ENCODE measurements at regions not wholly inside any gene's neighbourhood (a gene's known extent, or its start where the extent isn't known, plus 50 kb on each side); places are given as distances from the start of the nearest gene placed in this dataset.

DNA sequence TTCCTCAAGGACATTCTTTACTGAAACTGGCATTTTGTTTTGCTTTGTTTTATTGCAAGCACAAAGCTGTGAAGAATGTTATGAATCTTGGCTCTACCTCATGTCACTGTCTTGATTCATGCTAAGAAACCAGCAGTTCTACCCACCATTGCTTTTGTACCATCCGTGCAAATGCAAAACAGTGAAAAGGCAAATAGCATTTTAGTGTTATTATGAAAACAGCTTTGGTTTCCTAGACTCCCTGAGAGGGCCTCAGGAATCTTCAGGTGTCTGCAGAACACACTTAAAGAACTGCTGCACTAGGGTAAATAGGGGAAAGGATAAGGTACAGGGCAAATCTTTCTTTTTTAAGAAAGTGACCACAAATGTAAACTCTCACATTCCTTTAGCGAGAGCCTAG is 318.9 kb downstream of the AHR start:
- Mint-ChIP-seq H3K36me3 (no peaks in the 10 kb centered on the region), H3K9me3 (no peaks in the 10 kb centered on the region), H3K4me3 (no peak overlapping the region), H3K4me1 (peaks cover 3% of the 10 kb centered on the region), H3K27me3 (no peaks in the 10 kb centered on the region), H3K27ac (no peak overlapping the region)
- ATAC-seq (ENCODE audit: low read depth) (no peak), DNase-seq (ENCODE audit: low spot score in 2 of 2) (no peak)

DNA sequence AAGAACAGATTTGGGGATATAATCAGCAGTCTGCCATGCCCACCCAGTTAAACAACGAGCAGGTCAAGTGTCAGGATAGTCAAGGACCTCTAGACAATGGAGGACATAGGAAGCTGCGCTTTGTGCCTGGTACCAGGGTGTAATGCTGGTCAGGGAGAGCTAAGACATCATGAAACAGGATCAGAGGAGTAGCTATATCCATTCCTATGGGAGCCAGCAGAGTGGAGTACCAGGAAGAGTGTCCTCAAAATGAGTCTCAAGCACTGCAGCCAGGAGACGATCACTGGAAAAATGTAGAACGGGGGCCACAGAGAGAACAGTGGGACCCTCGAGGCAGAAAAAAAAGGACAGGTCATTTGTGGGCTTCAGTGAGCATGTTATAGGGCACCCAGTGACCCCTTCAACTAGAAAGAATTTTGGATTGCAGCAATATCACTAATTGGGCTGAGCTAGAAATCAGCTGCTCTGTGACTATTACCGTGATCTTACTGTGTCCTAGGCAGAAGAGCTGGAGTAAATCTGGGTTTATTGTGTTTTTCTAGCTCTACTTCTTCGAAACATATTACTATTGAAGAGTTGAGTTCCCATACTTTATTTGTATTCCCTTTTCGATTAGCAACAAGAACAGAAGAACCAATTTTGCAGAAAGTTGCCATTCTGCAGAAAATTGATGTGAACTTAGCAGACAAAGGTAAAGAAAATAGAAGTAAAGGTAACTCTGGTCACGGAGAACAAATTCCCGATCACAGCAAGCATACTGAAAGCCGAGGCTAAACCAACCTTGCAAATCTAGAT is 319.6 kb downstream of the AHR start:
- DNase-seq (ENCODE audit: low spot score in 2 of 2) = no peak
- no peak for ATAC-seq (ENCODE audit: low read depth)
- H3K9me3 Mint-ChIP-seq = no peaks in the 10 kb centered on the region
- no peak overlapping the region for H3K27ac Mint-ChIP-seq
- no peak overlapping the region for H3K4me3 Mint-ChIP-seq
- no peaks in the 10 kb centered on the region for H3K27me3 Mint-ChIP-seq
- no peaks in the 10 kb centered on the region for H3K36me3 Mint-ChIP-seq
- peaks cover 3% of the 10 kb centered on the region for H3K4me1 Mint-ChIP-seq

DNA sequence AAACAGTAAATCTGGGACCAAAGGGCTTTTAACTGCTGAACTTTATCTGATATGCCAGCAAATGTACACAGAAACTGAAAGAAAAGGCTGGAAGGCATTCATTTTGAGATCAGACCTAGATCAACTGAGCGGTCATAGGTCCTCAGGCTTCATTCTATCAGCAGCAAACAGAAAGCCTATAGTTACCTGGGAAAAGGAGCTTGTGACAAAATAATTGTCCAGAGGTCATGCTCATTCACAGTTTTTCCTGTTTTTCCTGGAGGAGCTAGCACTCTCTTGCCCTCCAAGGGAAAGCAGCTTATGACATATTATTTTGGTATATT is 320.2 kb downstream of the AHR start:
- no peaks in the 10 kb centered on the region for H3K9me3 Mint-ChIP-seq
- H3K4me3 Mint-ChIP-seq = no peak overlapping the region
- ATAC-seq (ENCODE audit: low read depth) (no peak), DNase-seq (ENCODE audit: low spot score in 2 of 2) (no peak)
- H3K27me3 Mint-ChIP-seq = no peaks in the 10 kb centered on the region
- peaks cover 3% of the 10 kb centered on the region for H3K4me1 Mint-ChIP-seq
- H3K27ac Mint-ChIP-seq = no peak overlapping the region
- no peaks in the 10 kb centered on the region for H3K36me3 Mint-ChIP-seq

DNA sequence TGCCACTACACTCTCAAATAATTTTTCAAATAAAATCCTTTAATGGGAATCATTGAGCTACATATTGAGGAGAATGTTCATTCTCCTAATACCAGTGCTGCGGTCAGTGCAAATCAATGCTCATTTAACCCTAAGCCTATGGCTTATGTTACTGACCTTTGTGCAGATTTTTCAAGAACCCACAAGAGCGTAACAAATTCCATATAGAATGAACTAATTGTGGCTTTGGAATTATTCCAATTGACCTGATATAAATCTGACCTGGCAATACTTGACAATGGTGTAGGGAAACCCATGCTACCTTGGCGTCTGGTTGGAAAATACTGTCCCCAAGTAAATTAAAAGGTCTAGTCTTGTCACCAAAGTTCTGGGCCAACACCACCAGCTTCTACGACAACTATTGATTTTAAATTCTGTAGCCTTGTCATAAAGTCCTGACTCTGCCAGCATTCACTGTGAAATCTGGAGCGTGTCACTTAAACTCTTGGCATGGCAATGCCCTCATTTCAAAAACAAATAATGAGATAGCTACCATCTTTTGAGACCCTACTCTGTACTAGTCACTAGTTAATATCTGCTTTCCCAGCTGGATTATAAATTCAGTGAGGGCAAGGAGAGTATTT is 320.9 kb downstream of the AHR start:
- no peaks in the 10 kb centered on the region for H3K27me3 Mint-ChIP-seq
- peaks cover 3% of the 10 kb centered on the region for H3K4me1 Mint-ChIP-seq
- no peak overlapping the region for H3K27ac Mint-ChIP-seq
- DNase-seq (ENCODE audit: low spot score in 2 of 2) (no peak), ATAC-seq (ENCODE audit: low read depth) (no peak)
- H3K36me3 Mint-ChIP-seq = no peaks in the 10 kb centered on the region
- no peaks in the 10 kb centered on the region for H3K9me3 Mint-ChIP-seq
- no peak overlapping the region for H3K4me3 Mint-ChIP-seq

DNA sequence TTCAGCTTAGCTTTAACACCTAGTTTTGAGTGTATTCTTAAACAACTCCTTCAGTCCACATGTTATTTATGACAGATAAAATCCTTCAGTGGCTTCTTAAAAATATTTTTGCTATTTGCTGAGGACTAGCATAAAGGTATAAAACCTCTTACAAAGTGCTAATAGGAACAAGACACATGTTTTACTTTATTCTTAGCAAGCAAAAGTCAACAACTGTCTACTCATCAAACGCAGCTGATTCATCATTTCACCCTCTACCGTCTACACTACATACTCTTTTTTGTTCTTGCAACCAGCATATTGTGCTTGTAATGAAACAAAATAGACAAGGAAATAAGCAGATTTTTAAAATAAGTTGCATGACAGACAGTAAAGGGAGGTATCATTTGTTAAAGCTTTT is 319.7 kb downstream of the SNX13 start:
- DNase-seq (ENCODE audit: low spot score in 2 of 2) (no peak), ATAC-seq (ENCODE audit: low read depth) (no peak)
- no peaks in the 10 kb centered on the region for H3K27me3 Mint-ChIP-seq
- H3K9me3 Mint-ChIP-seq = no peaks in the 10 kb centered on the region
- no peaks in the 10 kb centered on the region for H3K36me3 Mint-ChIP-seq
- no peak overlapping the region for H3K27ac Mint-ChIP-seq
- H3K4me3 Mint-ChIP-seq = no peak overlapping the region
- peaks cover 3% of the 10 kb centered on the region for H3K4me1 Mint-ChIP-seq

DNA sequence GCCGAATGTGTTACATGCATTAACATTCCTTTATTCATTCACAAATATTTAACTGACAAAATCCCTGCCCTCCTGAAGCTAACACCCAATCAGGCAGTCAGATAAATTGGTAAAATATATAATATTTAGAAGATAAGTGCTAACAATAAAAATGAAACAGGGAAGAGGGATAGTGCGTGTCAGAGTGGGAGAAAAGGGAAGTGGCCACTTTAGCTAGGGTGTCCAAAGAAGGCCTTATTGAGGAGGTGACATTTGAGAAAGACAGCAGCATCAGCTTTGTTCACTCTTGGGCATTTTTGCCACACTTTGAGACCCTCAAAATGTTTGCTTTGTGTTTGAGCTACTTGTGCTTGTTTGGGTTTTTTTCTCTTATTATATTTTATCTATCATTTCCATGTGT is 317.8 kb downstream of the SNX13 start:
- Mint-ChIP-seq H3K27ac (no peak overlapping the region), H3K4me3 (no peak overlapping the region), H3K9me3 (no peaks in the 10 kb centered on the region), H3K27me3 (no peaks in the 10 kb centered on the region), H3K36me3 (no peaks in the 10 kb centered on the region), H3K4me1 (peaks cover 3% of the 10 kb centered on the region)
- ATAC-seq (ENCODE audit: low read depth) (no peak), DNase-seq (ENCODE audit: low spot score in 2 of 2) (no peak)

DNA sequence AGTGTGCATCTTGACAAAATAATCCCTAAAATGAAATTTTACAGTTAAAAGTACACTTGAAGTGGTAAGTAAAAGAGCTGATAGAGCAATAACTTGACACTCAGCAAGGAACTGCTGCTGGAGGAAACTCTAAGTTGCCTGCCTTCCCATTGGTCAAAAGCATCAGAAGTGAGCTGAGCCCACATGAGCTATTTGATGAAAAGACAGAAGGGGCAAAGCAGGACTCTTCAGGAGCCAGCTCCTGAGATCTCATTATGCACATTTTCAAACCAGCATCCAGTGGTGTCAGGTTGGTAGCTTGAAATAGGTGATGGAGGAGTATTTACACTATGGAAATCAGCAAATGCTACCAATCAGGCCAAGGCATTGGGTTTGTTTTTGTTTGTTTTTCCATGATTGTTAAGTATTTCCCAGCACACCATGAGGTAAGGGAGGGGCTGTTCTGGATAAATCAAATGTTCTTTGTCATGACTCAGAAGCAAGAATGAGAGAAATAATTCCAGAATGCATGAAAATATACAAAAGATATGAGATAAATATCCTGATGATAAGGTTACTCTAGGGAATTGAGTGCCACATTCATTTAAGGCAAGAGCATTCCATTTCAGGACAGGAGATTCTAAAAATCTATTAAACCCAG is 316.6 kb downstream of the SNX13 start:
- ATAC-seq (ENCODE audit: low read depth) (no peak), DNase-seq (ENCODE audit: low spot score in 2 of 2) (no peak)
- H3K4me3 Mint-ChIP-seq = no peak overlapping the region
- no peaks in the 10 kb centered on the region for H3K27me3 Mint-ChIP-seq
- no peaks in the 10 kb centered on the region for H3K9me3 Mint-ChIP-seq
- H3K36me3 Mint-ChIP-seq = no peaks in the 10 kb centered on the region
- no peak overlapping the region for H3K27ac Mint-ChIP-seq
- H3K4me1 Mint-ChIP-seq = peaks cover 3% of the 10 kb centered on the region

DNA sequence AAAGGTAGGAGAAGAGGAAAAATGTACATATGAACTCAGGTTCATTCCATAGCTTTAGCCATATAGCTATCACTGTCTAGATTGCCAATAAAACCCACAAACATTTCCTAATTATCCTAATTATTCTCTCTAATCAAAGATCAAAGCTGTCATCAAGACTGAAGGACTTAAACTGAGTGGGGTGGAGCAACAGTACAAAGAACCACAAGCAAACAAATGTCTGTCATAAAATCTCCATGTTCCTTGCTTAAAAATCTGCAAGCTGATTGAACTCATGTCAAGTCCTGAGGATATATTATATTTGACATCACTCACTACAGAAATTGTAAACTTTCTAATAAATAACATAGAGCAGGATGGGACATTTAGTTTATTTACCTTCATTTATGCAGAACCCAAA is 315.9 kb downstream of the SNX13 start:
- Mint-ChIP-seq H3K9me3 (no peaks in the 10 kb centered on the region), H3K27ac (no peak overlapping the region), H3K27me3 (no peaks in the 10 kb centered on the region), H3K36me3 (no peaks in the 10 kb centered on the region), H3K4me3 (no peak overlapping the region), H3K4me1 (peaks cover 3% of the 10 kb centered on the region)
- DNase-seq (ENCODE audit: low spot score in 2 of 2) (no peak), ATAC-seq (ENCODE audit: low read depth) (no peak)

DNA sequence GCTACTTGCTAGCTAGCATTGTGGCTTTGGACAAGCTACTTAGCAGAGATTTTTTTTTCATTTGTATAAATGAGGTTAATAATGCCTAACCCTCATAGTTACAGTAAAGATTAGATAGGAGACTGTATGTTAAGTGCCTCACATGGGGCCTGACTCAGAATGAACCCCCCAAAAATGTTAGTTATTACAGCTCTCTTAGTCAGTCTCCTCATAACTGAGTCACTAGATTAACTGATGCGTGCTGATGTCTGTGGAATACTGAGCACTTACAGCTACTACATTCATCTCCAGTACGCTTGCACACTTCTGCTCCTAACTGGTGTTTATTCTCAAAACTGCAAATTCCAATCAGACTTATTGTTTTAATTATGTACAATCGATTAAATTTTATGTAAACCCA is 315.3 kb downstream of the SNX13 start:
- ATAC-seq (ENCODE audit: low read depth) (no peak), DNase-seq (ENCODE audit: low spot score in 2 of 2) (no peak)
- H3K4me1 Mint-ChIP-seq = peaks cover 3% of the 10 kb centered on the region
- H3K36me3 Mint-ChIP-seq = no peaks in the 10 kb centered on the region
- no peak overlapping the region for H3K4me3 Mint-ChIP-seq
- H3K9me3 Mint-ChIP-seq = no peaks in the 10 kb centered on the region
- H3K27me3 Mint-ChIP-seq = no peaks in the 10 kb centered on the region
- no peak overlapping the region for H3K27ac Mint-ChIP-seq

DNA sequence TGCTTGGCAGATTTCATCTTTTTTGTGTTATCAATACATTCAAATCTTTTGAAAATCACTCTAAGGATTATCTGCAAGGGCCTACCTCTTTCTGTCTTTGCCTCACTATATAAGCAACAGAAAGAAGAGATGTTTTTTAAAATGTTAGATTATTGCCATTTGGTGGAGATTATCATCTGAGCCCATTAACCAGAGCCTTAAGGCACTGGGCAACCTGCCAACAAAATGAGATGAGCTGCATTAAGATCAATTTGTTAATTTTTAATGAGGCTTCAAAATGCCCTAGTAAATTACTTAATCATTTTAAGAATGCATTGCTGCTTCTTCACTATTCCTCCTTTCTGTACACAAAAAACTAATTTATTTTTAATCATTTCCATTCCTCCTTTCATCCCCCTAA is 314.1 kb downstream of the SNX13 start:
- Mint-ChIP-seq H3K4me3 (no peak overlapping the region), H3K27ac (no peak overlapping the region), H3K27me3 (no peaks in the 10 kb centered on the region), H3K4me1 (peaks cover 3% of the 10 kb centered on the region), H3K36me3 (no peaks in the 10 kb centered on the region), H3K9me3 (no peaks in the 10 kb centered on the region)
- no peak for DNase-seq (ENCODE audit: low spot score in 2 of 2)
- ATAC-seq (ENCODE audit: low read depth) = no peak

DNA sequence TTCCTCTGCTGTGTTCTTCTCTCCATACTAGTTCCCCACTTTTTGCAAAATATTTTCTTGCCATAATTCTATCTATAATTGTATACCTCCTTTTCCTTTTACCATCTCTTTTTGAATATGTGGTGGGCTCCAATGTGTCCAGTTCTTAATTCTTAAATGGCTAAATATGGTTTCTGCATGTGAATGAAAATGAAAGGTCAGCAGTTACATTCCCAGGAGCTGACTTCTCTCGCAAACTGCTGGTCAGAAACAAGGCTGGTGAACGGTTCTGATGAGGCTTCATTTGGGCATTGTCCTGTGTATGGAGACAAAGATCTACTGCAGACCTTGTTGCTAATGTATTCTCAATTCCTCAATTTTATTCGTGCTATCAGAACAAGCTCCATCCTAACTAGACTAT is 309.2 kb downstream of the SNX13 start:
- H3K27ac Mint-ChIP-seq = no peak overlapping the region
- H3K9me3 Mint-ChIP-seq = no peaks in the 10 kb centered on the region
- H3K36me3 Mint-ChIP-seq = no peaks in the 10 kb centered on the region
- DNase-seq (ENCODE audit: low spot score in 2 of 2) = no peak
- no peak overlapping the region for H3K4me3 Mint-ChIP-seq
- no peak for ATAC-seq (ENCODE audit: low read depth)
- no peaks in the 10 kb centered on the region for H3K4me1 Mint-ChIP-seq
- H3K27me3 Mint-ChIP-seq = no peaks in the 10 kb centered on the region

DNA sequence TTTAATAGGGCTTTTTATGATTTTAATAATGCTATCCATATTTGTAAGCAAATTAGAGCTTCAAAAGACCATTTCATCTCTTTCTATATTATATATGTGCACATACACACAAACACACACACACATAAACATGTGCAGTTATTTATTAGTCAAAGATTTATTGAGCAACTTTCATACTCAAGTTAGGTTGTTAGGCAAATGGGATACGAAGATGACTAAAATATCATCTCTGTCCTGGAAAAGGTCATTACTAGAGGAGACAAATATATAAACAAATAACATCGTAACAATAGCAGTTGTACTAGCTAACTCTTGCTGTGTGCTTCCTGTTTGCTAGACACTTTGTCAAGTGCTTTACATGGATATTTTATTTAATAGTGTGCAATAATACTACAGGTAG is 307.9 kb downstream of the SNX13 start:
- Mint-ChIP-seq H3K36me3 (no peaks in the 10 kb centered on the region), H3K4me3 (no peak overlapping the region), H3K4me1 (no peaks in the 10 kb centered on the region), H3K27ac (no peak overlapping the region), H3K9me3 (no peaks in the 10 kb centered on the region), H3K27me3 (no peaks in the 10 kb centered on the region)
- ATAC-seq (ENCODE audit: low read depth) (no peak), DNase-seq (ENCODE audit: low spot score in 2 of 2) (no peak)

DNA sequence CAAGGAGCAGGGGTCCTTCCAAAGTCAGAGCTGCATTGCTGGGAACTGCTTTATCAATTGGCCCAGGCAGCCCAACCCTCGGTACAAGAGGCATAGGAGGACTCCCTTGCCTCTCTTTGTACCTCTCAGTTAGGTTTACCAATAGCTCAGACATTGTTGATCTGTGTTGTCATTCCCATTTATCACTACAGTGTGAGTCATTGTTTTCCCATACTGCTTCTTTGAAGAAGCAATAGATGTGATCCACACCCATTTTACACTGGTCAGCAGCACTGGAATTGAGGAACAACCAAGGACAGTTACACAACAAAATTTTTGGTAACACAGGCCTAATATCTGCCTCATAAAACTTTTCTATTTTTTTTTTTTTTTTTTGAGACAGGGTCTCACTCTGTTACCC is 307.2 kb downstream of the SNX13 start:
- Mint-ChIP-seq H3K4me1 (no peaks in the 10 kb centered on the region), H3K27ac (no peak overlapping the region), H3K27me3 (no peaks in the 10 kb centered on the region), H3K4me3 (no peak overlapping the region), H3K36me3 (no peaks in the 10 kb centered on the region), H3K9me3 (no peaks in the 10 kb centered on the region)
- ATAC-seq (ENCODE audit: low read depth) (no peak), DNase-seq (ENCODE audit: low spot score in 2 of 2) (no peak)

DNA sequence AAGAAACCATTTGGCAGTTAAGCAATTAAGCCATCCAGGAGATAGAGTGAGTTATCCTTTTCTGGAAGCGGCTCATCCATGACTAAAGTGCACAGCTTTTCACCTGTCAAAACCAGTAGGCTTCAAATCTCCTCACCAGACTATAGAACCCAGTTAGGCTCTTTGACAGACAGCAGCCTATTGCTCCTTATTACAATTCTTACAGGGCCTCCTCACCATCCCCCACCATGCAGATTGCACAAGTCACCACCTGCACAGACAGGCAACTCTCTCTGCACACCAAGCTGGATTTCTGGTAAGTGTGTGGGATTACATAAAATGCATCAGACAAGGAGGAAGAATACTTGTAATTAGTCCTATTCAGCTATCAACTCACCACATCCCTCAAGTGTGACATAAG is 301.6 kb downstream of the SNX13 start:
- no peaks in the 10 kb centered on the region for H3K4me1 Mint-ChIP-seq
- no peaks in the 10 kb centered on the region for H3K27me3 Mint-ChIP-seq
- DNase-seq (ENCODE audit: low spot score in 2 of 2) (no peak), ATAC-seq (ENCODE audit: low read depth) (no peak)
- H3K27ac Mint-ChIP-seq = no peak overlapping the region
- no peak overlapping the region for H3K4me3 Mint-ChIP-seq
- peaks cover 3% of the 10 kb centered on the region for H3K36me3 Mint-ChIP-seq
- H3K9me3 Mint-ChIP-seq = peaks cover 5% of the 10 kb centered on the region
